HL-60 (cell line): ENCODE measurements at regions not wholly inside any gene's neighbourhood (a gene's known extent, or its start where the extent isn't known, plus 50 kb on each side); places are given as distances from the start of the nearest gene placed in this dataset.

ENCODE experiments used
- GABPA ChIP-seq: IDR thresholded peaks from 2 replicates; pipeline ENCODE4 v1.6.1; 2012; ENCODE audit warnings: low read depth
- POLR2AphosphoS5 ChIP-seq: IDR thresholded peaks from 2 replicates; pipeline ENCODE4 v1.6.1; 2012; ENCODE audit warnings: low read depth
- SPI1 ChIP-seq: IDR thresholded peaks from 2 replicates; pipeline ENCODE4 v1.6.1; 2012; ENCODE audit warnings: low read depth, mild to moderate bottlenecking, borderline replicate concordance
- TF ChIP-seq, protein P1 (sequence below): IDR thresholded peaks from 2 replicates; pipeline ENCODE4 v1.6.1; 2012; ENCODE audit warnings: low read depth; ENCODE audit not compliant: insufficient replicate concordance
- TF ChIP-seq, protein P2 (sequence below): IDR thresholded peaks from one replicate; pipeline ENCODE4 v1.5.1; 2011; ENCODE audit warnings: low read length, control low read depth, inconsistent platforms; ENCODE audit not compliant: insufficient read depth

DNA sequence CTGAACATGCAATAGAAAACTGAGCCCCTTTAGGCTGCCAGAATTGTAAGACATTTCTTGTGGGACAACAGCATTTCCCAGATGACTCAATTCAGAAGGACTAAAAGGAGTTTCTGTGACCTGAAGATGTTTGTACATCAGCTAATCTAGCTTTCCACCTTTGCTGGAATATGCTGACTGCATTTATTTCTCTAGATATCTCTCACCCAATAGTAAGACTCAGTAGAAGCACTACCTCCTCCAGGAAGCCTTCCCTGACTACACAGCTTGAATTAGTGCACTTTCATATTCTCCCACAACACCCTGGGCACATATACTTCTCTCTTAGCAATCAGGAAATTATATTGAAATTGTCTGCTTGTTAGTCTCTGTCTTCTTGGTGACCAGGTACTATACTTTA, 98.1 kb upstream of the BLID start:
- TF ChIP-seq, protein P1, sequence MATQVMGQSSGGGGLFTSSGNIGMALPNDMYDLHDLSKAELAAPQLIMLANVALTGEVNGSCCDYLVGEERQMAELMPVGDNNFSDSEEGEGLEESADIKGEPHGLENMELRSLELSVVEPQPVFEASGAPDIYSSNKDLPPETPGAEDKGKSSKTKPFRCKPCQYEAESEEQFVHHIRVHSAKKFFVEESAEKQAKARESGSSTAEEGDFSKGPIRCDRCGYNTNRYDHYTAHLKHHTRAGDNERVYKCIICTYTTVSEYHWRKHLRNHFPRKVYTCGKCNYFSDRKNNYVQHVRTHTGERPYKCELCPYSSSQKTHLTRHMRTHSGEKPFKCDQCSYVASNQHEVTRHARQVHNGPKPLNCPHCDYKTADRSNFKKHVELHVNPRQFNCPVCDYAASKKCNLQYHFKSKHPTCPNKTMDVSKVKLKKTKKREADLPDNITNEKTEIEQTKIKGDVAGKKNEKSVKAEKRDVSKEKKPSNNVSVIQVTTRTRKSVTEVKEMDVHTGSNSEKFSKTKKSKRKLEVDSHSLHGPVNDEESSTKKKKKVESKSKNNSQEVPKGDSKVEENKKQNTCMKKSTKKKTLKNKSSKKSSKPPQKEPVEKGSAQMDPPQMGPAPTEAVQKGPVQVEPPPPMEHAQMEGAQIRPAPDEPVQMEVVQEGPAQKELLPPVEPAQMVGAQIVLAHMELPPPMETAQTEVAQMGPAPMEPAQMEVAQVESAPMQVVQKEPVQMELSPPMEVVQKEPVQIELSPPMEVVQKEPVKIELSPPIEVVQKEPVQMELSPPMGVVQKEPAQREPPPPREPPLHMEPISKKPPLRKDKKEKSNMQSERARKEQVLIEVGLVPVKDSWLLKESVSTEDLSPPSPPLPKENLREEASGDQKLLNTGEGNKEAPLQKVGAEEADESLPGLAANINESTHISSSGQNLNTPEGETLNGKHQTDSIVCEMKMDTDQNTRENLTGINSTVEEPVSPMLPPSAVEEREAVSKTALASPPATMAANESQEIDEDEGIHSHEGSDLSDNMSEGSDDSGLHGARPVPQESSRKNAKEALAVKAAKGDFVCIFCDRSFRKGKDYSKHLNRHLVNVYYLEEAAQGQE = no peak
- TF ChIP-seq, protein P2, sequence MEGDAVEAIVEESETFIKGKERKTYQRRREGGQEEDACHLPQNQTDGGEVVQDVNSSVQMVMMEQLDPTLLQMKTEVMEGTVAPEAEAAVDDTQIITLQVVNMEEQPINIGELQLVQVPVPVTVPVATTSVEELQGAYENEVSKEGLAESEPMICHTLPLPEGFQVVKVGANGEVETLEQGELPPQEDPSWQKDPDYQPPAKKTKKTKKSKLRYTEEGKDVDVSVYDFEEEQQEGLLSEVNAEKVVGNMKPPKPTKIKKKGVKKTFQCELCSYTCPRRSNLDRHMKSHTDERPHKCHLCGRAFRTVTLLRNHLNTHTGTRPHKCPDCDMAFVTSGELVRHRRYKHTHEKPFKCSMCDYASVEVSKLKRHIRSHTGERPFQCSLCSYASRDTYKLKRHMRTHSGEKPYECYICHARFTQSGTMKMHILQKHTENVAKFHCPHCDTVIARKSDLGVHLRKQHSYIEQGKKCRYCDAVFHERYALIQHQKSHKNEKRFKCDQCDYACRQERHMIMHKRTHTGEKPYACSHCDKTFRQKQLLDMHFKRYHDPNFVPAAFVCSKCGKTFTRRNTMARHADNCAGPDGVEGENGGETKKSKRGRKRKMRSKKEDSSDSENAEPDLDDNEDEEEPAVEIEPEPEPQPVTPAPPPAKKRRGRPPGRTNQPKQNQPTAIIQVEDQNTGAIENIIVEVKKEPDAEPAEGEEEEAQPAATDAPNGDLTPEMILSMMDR = no peak
- no peak for TF ChIP-seq SPI1
- no peak for TF ChIP-seq POLR2AphosphoS5
- TF ChIP-seq GABPA = no peak
